ENCODE measurements at regions not wholly inside any gene's neighbourhood (a gene's known extent, or its start where the extent isn't known, plus 50 kb on each side); places are given as distances from the start of the nearest gene placed in this dataset.

DNA sequence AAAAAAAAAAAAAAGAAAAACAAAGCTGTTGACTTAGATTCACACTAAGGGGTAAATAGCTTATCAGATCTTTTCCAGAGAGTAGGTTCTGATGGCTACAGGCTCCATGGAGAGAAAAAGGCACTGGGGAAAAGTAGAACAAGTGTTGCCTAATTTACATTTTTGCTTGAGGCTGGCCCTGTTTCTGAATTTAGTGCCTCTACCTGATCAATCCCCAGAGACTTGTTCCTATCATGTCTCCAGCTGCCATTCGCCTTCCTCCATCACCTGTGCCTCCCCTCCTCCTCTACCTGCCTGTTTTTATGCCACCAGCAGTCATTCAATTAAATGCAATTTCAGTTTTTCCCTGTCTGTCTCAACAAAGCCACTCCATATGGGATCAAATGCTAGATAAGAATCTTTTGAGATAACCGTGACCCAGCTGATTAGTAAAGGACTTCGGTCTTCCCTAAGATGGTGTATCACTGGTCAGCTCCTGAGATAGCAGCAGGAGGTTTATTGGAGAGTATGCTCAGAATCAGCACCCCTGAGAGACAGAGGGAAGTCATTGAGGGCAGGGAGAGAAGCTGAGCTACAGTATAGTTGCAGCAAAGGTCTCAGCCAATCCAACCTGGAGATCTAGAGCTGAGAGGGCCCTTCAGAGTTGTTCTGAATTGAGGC is 88.1 kb upstream of the GADL1 start:
- TF ChIP-seq, protein P1, sequence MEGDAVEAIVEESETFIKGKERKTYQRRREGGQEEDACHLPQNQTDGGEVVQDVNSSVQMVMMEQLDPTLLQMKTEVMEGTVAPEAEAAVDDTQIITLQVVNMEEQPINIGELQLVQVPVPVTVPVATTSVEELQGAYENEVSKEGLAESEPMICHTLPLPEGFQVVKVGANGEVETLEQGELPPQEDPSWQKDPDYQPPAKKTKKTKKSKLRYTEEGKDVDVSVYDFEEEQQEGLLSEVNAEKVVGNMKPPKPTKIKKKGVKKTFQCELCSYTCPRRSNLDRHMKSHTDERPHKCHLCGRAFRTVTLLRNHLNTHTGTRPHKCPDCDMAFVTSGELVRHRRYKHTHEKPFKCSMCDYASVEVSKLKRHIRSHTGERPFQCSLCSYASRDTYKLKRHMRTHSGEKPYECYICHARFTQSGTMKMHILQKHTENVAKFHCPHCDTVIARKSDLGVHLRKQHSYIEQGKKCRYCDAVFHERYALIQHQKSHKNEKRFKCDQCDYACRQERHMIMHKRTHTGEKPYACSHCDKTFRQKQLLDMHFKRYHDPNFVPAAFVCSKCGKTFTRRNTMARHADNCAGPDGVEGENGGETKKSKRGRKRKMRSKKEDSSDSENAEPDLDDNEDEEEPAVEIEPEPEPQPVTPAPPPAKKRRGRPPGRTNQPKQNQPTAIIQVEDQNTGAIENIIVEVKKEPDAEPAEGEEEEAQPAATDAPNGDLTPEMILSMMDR (optimal IDR thresholded peaks at IDR 0.05 in 1 of 3, IDR thresholded peaks at IDR 0.05 in 1 of 3, conservative IDR thresholded peaks at IDR 0.05 in 1 of 3; ENCODE audit: extremely low read depth in 1 of 3, insufficient read depth in 2 of 3, low read length in 3 of 3): no peak
- no peak for TF ChIP-seq EZH2 (IDR thresholded peaks at IDR 0.05; ENCODE audit: low read length)

All from keratinocyte (primary cell).